NCI-H748 (cell line): ENCODE measurements at regions not wholly inside any gene's neighbourhood (a gene's known extent, or its start where the extent isn't known, plus 50 kb on each side); places are given as distances from the start of the nearest gene placed in this dataset.
A peak's percentile ranks its signal among the peaks of the same experiment; 100 is the strongest.
"Not testable (repeated sequence)": the region's sequence is repeated elsewhere in the genome, so short reads cannot be mapped to it uniquely, and the experiment has no call there.

Source experiments
- DNase-seq: peaks from one replicate; lab custom pipeline; 2025; ENCODE audit not compliant: unreplicated experiment; lab: John Stamatoyannopoulos, UW

DNA sequence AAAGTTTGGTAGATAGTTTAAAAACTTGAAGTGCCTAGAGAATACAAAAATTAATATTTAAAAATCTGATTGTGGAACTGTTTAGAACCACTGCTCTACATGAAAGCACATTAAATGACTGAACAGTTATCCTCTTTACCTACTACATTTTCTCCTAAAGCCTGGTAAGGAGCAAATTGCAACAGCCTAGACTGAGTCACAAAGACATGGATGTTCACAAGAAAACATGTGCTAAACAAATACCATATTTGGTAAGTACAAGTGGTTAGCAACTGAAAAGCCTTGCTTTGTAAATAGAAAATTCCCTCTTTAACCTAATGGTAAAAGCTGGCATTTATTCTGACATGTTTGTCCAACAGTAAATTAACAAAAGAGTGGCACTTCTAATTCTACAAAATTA lies 203.1 kb downstream of the FBXO8 start:
- no peak for DNase-seq

DNA sequence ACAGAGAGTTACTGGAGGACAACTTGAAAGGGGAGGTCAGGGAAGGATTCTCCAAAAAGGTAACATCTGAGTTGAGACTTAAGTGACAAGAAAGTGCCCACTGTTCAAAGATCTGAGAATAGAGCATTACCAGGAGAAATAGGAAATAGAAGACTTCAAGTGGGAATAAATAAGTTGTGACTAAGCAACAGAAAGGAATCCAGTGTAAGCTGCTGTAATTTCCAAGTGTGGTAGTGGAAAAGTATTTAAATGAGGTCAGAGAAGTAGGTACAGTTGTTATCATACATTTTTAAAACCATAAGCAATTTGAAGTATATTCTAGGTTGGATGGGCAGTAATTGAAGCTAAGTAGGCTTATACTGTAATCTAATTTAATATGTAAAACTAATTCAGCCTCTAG lies 211.9 kb downstream of the FBXO8 start:
- no peak for DNase-seq

GRCh38 chr4:174069848-174070330 lies 213.6 kb downstream of the FBXO8 start:
- DNase-seq = peak; percentile 93

DNA sequence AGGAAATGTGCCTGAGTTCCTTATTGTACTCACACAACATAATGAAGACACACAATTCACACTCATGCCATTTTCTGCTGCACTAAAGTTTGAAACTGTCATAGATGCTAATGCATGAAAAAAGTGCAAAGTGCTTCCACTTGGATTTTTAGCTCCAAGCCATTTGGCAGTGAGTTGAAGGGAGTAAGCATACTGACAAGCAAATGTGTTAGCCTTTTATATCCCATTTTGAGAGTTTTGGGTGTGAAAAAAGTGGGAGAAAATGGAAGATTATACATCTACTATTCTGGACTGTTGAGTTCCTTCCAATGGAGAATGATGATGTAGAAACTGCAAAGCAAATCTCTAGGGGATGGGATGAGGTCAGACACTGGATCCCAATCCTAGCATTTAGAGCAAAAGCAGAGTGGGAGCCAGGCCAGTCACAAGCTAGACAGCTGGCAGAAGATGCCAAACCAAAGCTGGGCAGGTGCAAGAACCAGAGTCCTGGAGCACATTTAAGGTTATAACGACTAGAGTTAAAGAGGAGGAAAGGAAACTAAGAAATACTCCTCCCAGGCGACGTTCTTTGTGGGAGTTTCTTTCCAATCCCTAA lies 216.8 kb downstream of the FBXO8 start:
- no peak for DNase-seq

DNA sequence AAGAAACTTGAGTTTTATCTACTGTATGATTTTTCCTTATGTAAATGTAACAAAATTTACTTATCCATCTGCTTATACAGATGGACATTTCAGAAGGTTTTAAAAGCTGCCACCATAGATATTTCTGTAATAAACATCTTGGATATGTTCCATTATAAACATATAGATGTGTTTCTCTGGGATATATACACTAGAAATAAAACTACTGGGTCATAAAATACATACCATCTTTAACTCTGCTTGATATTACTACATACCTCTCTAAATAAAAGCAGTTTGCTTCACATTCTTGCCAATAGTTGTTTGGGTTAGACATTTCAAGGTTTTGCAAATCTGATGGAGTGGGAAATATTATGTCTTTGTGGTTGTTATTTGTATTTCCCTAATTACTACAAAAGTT lies 220.6 kb downstream of the FBXO8 start:
- DNase-seq = no peak

GRCh38 chr4:174061026-174061425 lies 222.4 kb downstream of the FBXO8 start:
- DNase-seq = no peak

DNA sequence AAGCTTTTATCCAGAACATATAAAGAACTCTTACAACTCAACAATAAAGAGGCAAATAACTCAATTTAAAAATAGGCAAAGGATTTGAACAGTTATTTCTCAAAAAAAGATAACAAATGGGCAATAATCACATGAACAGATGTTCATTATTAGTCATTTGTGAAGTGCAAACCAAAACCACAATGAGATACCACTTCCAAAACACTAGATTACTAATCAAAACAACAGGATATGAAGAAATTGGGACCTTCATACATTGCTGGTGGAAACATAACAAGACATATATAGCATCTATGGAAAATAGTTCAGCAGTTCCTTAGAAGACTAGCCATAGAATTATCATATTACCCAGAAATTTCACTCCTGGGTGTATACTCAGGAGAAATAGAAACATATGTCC lies 224.6 kb downstream of the FBXO8 start:
- no peak for DNase-seq

GRCh38 chr4:174056959-174057358 lies 226.5 kb downstream of the FBXO8 start:
- no peak for DNase-seq

- no peak for DNase-seq
Observed at GRCh38 chr4:174055344-174055743, 228.1 kb downstream of the FBXO8 start.

DNA sequence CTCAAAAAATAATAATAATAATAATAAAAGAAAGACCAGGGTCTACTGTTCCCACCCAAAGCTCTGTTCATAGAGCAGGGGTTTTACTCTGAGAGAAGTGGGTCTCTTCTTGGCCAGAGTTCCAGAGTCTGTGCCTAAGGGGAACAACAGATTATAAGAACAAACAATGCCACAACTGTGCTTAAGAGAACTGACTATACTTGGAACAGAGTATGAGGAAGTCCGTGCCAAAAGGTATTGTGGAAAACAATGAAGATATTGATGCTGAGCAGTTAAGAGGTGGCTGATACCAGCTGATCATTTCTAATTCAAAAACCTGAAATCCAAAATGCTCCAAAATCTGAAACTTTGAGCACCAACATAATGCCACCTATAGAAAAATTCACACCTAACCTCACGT lies 229.6 kb downstream of the FBXO8 start:
- peak; percentile 26 for DNase-seq

GRCh38 chr4:174047363-174047762 lies 236.1 kb downstream of the FBXO8 start:
- DNase-seq = peak; percentile 89

DNA sequence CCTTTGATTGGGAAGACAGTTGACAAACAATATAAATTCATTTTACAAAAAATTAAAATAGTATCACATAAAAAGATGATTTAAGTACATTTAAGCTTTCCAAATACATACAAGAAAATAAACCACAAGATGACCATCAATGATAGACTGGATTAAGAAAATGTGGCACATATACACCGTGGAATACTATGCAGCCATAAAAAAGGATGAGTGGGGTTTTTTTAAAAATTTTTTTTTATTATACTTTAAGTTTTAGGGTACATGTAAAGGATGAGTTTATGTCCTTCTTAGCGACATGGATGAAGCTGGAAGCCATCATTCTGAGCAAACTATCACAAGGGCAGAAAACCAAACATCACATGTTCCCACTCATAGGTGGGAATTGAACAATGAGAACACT lies 237.6 kb downstream of the FBXO8 start:
- not testable (repeated sequence) for DNase-seq

DNA sequence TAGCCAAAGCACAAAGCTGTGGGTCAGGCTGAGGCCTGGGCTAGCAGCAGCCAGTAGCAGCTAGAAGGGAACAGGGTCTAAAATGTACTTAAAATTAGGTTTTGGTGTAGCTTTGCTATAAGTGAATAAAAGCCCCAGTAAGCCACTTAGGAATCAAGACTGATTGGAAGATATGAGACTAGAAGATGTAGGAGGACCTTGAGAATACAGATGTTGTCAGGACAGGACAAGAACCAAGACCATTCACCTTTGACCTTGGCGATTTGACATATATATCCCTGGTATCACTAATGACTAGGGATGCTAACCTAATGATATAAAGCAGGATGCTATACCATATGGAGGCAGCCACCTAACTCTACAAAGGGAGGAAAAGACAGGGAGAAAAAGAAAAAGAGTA lies 238.1 kb downstream of the FBXO8 start:
- no peak for DNase-seq

DNA sequence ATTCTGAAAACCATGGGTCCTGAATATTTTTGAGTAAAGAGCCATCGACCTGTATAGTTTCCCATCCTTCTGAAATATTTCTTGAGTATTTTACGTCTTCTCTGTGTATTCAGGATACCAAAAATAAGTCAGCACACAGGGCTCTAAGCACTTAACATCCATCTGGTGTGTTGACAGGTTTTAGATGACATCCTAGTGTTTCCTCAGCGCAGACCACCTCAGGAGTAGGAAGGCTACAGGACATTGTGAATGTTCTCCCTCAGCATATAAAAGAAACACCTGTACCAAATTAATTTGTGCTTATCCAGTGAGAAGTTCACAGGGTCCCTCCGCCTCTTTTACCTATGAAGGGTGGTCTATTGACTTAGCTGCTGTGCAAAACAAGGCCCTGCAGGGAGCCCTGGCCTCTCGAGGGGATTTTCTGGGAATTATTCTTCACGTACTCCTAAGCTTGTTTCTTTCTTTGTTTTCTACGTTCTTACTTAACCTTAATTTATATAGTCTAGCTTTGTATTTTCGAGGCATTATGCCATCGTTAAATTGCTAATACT lies 241.8 kb downstream of the FBXO8 start:
- DNase-seq = peak; percentile 98

GRCh38 chr4:174040287-174040686 lies 243.2 kb downstream of the FBXO8 start:
- peak; percentile 60 for DNase-seq

DNA sequence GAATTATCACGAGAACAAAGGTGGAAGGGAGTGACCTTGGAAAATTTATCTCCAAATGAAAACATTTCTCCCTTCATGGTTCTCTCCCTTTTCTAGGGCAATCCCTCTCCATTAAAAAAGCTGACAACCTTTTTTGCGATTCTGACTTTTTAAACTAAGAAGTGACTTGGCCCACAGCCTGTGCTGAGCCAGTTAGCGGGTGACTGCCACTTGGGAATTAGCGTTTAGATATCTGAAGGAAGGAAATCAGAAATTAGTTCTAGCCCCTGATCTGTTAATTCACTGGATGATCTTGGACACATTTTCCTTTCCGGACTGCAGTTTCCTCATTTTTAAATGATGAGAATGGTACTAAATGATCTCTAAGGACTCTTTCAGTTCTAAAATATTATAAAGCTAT lies 245.0 kb downstream of the FBXO8 start:
- DNase-seq = no peak

- peak; percentile 23 for DNase-seq
Observed at GRCh38 chr4:174037631-174038030, 245.8 kb downstream of the FBXO8 start.

DNA sequence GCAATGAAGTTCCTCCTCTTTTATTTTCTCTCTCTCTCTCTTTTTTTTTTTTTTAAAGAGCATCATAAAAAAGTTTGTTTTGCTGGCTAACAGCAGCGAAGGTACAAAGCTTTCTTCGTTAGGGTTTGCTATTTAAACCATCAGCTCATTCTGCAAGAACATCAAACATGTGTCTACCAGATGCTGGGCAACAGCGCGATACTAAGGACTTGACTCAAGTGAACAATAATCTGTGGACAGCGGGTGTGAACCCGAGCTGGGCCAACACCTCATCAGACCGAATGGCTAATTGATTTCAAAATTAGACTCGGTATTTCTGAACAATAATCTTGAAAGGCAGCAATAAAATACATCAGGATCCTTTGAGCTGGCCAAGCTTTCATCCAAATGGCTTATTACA lies 246.4 kb downstream of the FBXO8 start:
- peak; percentile 77 for DNase-seq

DNA sequence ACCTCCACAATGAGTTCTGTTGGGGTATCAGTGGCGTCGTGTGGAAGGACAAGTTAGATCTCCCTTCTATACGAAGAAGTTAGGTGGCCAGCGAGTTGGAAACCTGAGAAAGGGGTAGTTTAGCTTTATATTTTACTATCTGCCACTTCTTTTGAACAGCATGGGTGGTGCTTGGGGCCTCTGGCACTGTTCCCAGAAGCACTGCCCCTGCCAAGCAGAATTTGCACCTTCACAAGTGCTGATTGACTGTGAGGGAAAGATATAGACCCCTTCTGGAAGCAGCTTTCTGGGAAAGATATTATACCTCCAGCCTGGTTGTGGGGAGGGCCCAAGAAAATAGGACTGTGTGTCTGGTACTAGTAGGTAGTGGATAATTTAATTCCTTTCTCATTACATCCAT lies 246.9 kb downstream of the FBXO8 start:
- peak; percentile 88 for DNase-seq

DNA sequence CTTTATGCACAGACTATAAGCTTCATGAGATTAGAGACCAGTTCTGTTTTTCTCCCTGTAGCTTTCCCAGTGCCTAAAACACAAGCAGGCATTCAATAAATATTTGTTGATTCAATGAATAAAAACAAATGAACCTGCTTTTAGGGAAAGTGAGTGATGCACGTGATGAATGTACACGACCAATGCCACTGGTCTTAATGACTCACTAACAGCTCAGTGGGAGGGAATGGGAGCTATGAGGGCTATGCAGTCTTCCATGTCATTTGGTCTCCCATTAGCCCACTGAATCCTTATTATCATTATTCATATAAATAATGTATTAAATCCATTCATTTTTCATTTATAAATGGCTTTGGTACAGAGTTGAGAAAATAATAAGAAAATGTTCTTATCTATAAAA lies 247.4 kb downstream of the FBXO8 start:
- DNase-seq = peak; percentile 90

- no peak for DNase-seq
Observed at GRCh38 chr4:174023641-174024040, 259.8 kb downstream of the FBXO8 start.

- DNase-seq = no peak
Observed at GRCh38 chr4:174018236-174018635, 265.2 kb downstream of the FBXO8 start.

GRCh38 chr4:174016251-174016650 lies 267.2 kb downstream of the FBXO8 start:
- DNase-seq = no peak
